ENCODE measurements at regions not wholly inside any gene's neighbourhood (a gene's known extent, or its start where the extent isn't known, plus 50 kb on each side); places are given as distances from the start of the nearest gene placed in this dataset.
A peak's percentile ranks its signal among the peaks of the same experiment; 100 is the strongest.

DNA sequence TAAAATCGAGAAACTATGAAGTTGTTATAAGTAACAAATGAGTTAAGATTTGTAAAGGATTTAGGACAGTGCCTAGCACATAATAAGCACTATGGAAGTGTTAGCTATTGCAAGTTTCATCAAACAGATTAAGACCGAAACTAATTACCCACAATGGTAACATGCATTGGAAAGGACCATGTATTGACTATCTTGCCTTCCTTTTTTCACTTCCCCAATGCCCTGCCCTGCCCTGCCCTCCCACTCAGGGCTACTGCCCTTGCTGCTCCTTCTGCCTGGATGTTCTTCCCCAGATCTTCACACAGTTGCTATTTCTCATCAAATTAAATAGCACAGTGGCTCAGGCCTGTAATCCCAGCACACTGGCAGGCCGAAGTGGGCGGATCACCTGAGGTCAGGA is 202.1 kb upstream of the PSMD7 start:
- DNase-seq = no peak

DNA sequence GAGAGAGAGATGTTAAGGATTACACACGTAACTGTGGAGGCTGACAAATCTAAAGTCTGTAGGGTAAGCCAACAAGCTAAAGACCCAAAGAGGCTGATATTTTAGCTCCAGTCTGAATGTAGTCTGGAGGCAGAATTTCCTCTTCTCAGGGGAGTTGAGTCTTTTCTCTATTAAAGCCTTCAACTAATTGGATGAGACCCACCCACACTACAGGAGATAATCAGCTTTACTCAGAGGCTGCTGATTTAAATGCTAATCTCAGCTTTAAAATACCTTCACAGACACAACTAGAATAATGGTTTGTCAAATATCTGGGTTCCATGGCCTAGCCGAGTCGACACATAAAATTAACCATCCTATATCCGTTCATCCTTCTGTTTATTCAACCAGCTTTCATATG is 204.3 kb upstream of the PSMD7 start:
- DNase-seq = no peak

DNA sequence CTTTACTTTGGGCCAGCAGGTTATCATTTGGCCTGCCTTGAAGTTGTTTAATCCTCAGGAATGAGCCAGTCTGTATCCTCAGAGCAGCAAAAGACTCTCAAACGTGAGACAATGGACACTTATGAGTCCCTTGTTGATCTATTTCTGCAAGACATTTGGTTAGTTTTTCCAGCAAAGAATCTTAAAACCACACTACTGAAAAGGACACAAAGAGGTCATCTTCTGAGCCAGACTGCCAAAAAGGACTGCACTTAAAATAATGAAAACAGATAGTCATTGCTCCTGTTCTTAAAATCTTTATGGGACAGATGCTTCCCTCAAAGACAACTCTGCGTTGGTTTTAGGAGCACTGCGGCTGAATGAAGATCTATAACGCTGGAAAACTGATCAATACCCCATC is 205.7 kb upstream of the PSMD7 start:
- no peak for DNase-seq

DNA sequence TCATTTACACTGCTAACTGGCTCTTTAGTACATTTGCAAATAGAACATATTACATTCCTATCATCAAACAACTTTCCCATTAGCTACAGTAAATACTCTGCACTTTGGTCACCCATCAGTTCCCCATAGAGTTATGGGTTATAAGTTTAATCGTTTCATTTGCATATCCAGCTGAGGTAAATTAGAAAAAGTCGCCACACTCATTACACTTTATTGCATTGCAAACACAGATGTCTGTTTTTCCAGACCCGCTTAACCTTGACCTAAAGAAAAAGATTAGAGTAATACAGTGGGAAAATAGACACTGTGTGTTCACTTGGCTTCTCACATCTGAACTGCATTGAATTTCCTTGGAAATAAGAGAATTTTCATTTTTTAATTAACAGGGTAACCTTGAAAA is 213.1 kb upstream of the PSMD7 start:
- peak in 1 of 2 experiments; percentile 50 for DNase-seq

DNA sequence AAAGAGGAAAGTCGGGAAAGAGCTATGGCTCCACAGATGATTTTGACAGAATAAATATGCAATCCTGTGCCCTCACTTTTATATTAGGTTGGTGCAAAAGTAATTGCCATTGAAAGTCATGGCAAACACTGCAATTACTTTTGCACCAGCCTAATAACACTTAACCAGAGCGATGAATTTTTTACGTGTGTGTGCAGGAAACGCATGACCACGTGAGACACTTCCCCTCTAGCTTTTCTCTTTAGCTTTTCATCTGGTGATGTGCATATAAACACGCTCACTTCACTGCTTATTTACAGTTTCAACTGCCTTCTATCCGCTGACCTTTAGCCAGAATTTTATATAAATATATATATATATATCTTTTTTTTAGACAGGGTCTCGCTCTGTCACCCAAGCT is 216.3 kb upstream of the PSMD7 start:
- DNase-seq = no peak

DNA sequence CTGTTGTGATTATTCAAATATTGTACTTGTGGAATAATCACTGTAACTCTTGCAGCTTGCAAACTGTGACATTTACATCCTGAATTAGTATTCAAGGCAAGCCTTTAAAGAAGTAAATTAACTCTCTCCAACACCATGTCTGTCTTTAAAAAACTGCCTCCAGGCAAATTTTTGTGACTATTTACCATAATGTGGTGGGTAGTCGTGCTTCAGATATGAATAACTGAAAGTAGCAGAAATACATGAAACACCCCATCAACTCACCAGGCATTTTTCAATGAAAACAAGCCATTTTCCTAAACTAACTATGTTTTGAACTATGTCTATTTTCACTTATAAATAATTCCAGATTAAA is 217.4 kb upstream of the PSMD7 start:
- DNase-seq = no peak

DNA sequence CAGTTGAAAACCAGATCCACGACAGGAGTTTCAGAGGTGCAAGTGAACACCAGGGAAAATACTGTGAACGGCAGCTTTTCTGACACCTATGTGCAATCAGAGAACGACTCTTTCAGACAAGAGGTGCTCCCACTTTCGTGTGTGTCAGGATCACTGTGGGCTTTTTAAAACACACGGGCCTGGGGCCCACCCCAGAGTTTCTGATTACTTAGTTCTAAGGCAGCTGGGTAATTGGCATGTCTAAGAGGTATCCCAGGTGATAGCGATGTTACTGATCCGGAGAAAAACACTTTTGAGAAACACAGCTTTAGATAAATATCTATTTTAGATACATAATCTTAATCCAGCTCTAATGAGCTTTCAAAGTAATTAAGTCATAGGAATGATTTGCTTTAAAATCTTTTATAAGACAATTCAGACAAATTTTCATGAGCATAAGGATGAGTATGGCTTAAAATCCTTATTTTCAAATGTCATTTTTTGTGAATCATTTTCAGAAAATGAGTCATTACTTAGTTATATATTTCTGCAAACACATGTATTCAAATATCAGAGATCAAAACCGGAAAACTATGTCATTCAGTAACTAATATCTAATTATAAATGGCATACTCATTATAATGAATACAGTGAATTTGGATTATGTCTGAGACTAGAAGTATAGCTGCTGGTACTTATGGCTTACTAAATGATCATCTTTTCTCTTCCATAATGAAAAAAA is 217.9 kb upstream of the PSMD7 start:
- DNase-seq = no peak

DNA sequence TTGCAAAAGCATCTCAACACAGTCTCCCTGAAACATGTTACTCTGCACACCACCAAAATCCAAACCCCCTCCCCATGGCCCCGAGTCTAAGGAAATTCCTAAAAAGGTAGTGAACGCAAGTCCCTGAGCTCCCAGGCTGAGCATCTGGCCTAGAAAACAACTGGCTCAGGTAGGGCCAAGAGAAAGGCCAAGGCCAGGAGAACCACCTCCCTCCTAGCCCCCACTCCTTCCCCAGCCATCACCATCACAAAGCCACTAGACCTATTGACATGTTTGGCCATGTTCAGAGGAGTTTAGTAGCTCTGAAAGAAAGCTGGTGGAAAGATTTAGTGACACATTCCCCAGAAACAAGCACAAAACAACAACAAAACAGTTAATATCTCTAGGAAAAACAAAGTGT is 220.0 kb upstream of the PSMD7 start:
- DNase-seq = no peak

DNA sequence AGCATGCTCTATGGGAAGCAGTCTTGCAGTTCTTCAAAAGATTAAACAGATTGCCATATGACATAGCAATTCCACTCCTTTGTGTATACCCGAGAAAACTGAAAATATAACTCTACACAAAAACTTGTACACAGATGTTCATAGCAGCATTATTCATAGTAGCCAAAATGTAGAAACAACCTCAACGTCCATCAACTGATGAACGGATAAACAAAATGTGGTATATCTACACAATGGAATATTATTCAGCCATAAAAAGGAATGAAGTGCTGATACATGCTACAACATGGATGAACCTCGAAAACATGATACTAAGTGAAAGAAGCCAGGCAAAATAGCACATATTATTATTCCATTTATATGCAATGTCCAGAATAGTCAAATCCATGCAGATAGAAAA is 221.2 kb upstream of the PSMD7 start:
- no peak for DNase-seq

DNA sequence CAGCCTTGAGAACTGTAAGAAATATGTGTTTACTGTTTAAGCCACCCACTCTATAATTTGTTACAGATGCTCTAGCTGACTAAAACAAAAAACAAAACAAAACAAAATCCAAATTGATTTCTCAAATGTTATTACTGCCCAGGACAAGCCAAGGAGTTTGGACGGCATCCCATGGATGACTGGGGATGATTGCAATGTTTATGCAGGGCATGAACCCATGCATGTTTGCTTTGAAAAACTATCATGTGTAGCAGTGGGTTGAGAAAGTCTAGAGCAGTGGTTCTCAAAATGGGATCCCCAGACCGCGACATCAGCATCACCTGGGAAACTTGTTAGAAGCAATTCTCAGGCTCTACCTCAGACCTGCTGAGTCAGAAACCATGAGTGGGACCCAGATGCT is 223.2 kb upstream of the PSMD7 start:
- no peak for DNase-seq

DNA sequence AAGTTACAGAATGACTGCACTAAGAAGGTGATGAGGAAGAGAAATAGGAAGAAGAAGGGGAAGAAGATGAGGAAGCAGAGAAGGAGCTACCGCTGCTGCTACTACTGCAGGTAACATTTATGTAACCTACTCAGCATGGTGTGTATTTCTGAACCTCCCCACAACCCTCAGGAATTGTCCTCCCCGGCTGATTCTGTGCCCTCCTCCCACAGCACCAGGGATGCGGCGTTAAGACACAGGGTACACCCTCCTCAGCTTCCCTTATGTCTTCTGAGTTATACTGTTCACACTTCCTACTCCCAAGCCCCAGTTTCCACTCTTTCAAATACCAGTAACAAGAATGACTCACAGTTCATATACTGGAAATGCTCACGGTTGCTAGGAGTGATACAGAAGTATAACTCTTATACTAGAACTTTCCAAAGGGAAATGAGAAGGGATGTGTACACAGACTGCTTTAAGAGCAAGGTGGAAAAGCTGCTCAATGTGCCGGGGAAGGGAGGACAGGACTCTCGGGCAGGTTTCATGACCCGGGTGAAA is 224.5 kb upstream of the PSMD7 start:
- DNase-seq = no peak

DNA sequence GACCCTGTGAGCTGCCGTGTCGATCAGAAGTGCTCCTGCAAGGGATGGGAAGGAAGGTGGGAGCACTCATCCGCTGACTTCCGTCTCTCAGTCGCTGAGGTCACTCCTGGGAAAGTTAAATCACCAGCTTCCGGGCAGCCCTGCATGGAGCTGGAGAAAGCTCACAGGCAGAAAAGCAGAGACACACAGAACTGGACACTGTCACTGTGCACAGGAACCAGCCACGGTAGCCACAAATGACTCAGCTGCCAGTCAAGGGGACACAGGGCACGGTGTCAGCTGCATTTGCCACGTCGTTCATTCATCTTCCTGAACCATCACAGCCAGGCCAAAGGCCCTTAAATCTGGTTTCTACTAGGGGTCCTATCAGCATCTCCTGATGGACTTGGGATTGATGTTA is 226.4 kb upstream of the PSMD7 start:
- DNase-seq = no peak

DNA sequence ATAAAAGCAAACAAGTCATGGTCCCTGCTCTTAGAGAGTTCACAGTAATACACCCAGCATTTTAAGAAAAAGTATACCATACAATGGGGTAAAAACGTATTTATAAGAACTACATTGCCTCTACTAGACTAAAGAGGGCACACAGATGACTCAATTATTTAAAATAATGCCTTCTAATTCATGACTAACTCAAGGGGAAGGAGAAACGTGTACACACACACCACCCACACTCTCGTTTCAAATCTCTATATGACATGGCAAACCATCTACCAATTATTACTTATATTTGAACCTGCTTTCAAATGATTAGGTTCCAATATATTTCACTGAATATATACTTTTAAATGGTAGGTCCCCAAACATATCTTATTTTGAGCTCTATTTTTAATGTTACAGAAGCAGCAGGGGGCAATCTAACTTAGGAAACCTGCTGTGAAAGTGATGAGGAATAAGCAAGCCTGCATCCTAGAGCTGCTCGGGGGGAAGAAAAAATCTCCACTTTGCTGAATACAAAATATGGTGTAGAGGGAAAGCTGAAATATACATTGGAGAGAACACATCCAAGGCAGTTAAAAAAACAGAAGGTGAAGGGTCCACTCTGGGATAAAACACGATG is 232.4 kb upstream of the PSMD7 start:
- no peak for DNase-seq

DNA sequence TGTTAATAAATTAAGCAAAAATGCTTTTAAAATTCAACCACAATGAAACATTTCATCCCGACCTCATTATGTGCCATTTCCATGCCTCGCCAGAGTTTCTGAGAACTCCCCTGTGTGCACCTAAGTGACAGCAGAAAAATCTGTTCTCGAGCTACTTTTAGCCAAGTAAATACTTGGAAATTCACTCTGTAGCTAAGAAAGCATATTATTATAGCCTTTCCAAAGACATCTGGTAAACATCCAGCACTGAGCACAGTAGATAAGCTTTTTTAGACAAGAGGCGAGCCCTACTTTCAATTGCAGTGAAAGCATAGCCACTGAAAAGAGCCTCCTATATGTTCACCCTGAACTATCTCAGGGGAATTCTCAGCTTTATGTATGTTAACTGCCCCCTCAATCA is 242.8 kb upstream of the PSMD7 start:
- no peak for DNase-seq

DNA sequence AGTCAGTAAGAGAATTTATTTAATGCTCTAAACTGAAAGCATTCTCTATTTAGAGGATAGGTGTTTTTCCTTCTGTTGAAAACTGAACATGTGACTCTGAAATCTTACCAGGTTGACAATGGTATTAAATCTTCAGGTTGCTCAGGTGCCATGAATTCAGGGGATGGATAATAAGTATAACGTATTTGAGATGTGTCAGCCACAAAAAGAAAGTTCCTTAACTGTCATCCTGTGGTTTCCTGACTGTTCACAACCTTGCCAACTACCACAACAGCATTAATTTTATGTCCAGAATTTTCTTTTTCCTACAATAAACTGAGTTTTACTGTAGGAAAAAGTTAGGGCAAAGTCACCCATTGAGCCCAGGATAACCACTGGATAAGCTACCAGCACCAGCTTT is 243.3 kb upstream of the PSMD7 start:
- DNase-seq = no peak

DNA sequence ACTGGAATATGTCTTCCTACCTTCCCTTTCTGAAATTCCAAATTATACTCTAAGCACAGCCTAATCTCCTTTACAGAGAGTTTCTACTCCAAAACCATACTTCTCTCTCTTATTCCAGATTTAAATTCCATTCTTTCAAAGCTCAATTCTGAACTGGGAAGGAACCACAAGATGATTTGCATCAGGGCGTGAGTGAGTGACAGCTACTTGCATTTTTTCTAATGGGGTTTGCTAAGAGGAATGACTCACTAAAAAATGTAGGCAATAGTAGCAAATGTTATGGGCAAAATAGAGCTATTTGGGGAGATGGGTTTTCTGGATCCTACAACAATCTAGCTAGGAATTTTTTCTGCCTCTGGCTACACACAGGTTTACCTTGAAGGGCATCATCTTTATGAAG is 244.6 kb upstream of the PSMD7 start:
- no peak for DNase-seq

DNA sequence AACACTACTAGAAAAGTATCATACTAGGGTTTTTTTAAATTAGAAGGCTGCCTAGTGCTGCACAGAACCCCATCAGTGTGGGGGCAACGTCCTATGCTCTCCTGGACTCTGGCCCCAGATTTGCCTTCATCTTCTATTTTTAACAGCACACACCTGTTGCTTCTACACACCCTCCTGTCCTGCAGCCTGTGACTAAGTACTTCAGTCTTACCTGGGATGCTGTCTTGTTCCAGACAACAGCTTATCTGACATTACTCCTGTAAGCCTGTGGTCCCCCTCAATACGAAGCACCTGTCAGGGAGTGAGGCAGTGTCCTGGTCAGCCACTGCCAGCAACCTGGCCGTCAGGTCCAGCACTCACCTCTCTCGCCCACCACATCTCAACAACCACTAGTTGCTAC is 247.6 kb upstream of the PSMD7 start:
- DNase-seq = no peak

DNA sequence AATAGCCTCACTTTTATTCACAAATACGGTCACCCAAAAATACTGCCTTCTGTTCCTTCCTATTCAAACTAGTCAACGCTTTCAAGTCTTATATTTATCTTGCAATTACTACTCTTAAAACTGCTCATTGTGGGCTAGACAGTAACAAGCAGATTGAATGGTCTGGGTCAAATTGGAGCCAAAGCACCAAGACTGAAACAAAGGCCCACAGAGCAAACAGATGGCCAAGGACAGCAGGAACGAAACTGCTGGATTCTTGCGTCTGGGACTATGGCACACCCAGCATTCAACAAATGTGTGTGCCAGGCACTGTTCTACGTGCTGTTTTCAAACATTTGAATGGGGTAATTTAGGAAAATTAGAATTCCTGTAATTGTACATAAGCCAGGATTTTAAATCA is 250.1 kb upstream of the PSMD7 start:
- DNase-seq = peak; percentile 26 to 72

DNA sequence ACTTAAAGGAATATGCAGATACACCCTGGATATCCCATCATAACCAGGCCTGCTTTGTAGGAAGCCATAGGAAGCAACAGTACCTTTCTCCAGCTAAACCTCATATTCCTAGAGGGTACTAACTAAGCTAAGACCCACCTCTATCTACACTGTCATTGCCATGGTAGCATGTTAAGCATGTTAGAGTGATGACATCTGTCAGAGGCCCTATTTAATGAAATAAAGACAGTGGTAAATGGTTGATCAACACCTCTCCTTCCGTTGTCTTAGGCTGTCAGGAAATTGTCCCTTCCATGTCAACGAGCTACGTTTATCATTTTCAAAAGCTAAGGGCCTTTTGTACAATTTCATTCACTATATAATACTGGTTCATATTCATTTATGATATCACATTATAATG is 251.1 kb upstream of the PSMD7 start:
- no peak for DNase-seq

DNA sequence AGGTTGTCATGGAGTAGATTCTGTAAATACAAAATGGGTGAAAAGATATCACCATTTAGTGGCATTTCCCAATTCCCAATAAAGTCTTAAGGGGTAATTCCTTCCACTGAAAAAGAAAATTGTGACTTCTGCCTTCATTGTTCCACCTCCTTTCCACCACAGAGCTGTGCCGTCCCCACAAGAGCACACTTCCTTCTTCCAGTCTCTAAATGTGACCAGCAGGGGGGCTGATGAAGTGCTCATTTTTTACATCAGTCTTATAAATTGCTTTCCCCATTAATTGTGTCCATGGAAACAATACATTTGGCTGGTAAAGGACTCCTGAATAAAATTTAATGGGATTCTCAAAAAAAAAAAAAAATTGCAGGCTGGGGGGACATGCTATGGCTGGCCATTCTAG is 260.8 kb upstream of the PSMD7 start:
- peak in 1 of 2 experiments; percentile 23 for DNase-seq

DNA sequence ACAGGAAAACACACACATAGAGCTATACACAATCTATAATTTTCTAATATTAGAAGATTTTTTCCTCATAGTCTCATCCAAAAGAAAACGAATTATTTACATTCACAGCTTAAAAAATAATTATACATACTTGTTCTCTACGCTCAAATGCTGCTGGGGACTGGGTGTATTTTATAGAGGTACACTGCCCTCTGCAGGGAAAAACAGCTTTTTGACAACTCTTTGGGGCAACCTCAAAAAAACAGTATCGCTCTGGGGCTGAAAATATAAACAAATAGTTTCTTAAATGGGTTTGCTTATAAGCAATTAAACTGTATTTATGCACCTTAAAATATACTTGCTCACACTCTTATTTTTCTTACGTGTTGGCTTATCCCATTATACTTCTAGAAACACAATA is 261.8 kb upstream of the PSMD7 start:
- peak; percentile 34 to 46 for DNase-seq

DNA sequence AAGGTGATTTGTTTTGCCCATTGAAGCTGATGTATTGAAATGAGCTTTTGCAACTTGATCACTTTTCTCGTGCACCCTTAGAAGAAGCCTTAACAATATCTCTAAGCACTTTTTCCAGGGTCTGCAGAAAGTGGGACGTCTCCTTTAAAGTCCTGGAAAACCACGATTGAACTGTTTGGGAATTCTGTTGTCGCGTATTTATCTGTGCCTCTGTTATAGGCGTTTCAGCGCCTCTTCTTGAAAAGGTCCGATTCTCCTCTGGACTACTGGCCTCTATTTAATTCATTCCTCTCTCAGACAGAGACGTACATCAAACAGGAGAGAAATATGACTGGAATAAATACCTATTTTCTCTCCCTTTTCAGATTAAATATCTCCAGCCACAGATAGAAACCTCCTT is 262.4 kb upstream of the PSMD7 start:
- no peak for DNase-seq

DNA sequence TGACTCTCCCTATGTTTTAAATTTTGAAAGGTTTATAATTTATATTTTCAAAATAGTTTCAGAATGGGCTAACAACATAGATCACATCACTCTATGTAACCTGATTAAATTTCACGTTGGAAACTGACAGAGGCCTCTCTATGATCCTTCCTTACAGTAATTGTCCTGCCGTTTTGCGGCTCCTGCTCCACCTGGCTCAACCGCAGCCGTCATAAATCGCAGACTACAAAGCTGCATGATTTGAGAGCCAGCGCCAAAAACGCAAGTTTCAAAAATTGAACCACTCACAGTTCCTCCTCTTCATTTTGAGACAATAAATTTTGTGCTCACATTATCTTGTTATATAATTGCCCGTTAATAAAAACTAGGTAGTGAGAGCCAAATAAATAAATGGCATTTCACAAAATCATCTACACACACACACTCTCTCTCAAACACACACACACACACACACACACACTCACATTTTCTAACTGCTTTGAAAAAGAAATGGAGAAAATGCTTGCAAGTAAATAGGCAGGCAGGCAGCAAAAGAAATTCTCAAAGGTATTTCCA is 263.1 kb upstream of the PSMD7 start:
- peak in 1 of 2 experiments; percentile 19 for DNase-seq

DNA sequence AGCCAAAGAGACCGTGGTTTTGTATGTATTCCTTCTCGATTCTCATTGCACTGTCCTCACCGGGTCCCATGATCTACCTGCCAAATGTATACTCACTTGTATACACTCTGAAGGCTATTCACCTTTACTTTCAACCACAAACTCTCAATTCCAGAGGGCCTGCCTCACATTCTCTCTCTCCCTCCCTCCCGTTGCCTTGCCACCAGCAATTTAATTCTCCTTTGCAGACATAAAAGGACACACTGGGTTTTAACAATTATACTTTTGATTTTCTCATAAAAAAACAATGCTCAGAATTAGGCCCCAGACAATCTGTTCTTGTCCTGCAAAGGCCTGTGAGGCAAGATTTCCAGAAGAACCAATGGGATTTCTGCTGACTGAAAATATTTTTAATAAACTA is 265.1 kb upstream of the PSMD7 start:
- DNase-seq = no peak
